Upper lobe of right lung (tissue), 1 donor: ENCODE measurements at regions not wholly inside any gene's neighbourhood (a gene's known extent, or its start where the extent isn't known, plus 50 kb on each side); places are given as distances from the start of the nearest gene placed in this dataset.

ENCODE experiments used
- ATAC-seq: fragments of 200-7000 bp; cut with Tn5 transposase; one replicate; pipeline ENCODE4 v1.9.1; 2020; ENCODE audit warnings: mild to moderate bottlenecking, moderate library complexity
- DNase-seq: peaks from one replicate; pipeline ENCODE4 v3.0.0-alpha.2; 2020
- H3K27ac ChIP-seq: fragments of 200-600 bp; one replicate; pipeline ENCODE4 v1.8.0; 2022
- H3K27me3 ChIP-seq: fragments of 200-600 bp; one replicate; pipeline ENCODE4 v1.8.0; 2022; ENCODE audit warnings: mild to moderate bottlenecking
- H3K36me3 ChIP-seq: fragments of 200-600 bp; one replicate; pipeline ENCODE4 v1.8.0; 2022
- H3K4me1 ChIP-seq: fragments of 200-600 bp; one replicate; pipeline ENCODE4 v1.8.0; 2022
- H3K4me3 ChIP-seq: fragments of 200-600 bp; one replicate; pipeline ENCODE4 v1.8.0; 2022; ENCODE audit warnings: mild to moderate bottlenecking
- H3K9me3 ChIP-seq: fragments of 200-600 bp; one replicate; pipeline ENCODE4 v1.8.0; 2022
- intact Hi-C: fragments of 100-400 bp; cut with DNase I; formaldehyde crosslinking; loops from one replicate; pipeline ENCODE4 v1.11.0; 2022
- TF ChIP-seq, protein P1 (sequence below): fragments of 200-600 bp; IDR thresholded peaks from one replicate; pipeline ENCODE4 v1.8.0; 2022; ENCODE audit warnings: antibody characterized with exemption
- donor health status: DM: no; HTN: yes; CAD: no; lungs with severe emphysema.

DNA sequence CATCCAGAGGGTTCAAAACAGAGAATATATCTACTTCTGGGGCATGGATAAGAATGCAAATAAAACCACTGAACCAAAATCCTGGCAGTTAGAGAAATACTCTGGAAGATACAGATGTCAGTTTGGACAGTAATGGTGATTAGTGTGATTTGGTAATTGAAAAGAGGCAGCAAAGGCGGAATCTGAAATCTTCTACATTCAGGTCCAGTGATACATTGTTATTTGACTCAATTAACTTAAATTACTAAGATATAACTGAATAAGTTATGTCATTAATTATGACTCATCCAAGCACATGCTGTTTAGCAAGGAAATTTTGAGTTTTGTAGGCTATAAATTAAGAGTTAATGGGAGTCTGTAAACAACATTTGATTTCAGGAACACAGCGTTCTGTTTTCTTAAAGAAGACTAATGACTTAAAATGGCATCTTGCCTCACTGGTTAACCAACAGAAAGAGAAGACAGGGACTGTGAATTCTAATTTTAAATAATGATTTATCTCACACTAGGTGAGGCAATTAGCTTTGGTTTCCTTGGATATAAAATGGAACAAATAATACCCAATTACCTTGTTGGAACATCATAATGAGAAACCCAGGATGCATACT is 937.1 kb downstream of the PDHA2 start:
- Histone ChIP-seq H3K27me3 (no peaks in the 10 kb centered on the region), H3K36me3 (no peaks in the 10 kb centered on the region), H3K27ac (no peak overlapping the region), H3K4me1 (no peaks in the 10 kb centered on the region), H3K4me3 (no peak overlapping the region), H3K9me3 (no peaks in the 10 kb centered on the region)
- ATAC-seq = no peak
- no peak for DNase-seq
- intact Hi-C loops = no loop called here
- TF ChIP-seq, protein P1, sequence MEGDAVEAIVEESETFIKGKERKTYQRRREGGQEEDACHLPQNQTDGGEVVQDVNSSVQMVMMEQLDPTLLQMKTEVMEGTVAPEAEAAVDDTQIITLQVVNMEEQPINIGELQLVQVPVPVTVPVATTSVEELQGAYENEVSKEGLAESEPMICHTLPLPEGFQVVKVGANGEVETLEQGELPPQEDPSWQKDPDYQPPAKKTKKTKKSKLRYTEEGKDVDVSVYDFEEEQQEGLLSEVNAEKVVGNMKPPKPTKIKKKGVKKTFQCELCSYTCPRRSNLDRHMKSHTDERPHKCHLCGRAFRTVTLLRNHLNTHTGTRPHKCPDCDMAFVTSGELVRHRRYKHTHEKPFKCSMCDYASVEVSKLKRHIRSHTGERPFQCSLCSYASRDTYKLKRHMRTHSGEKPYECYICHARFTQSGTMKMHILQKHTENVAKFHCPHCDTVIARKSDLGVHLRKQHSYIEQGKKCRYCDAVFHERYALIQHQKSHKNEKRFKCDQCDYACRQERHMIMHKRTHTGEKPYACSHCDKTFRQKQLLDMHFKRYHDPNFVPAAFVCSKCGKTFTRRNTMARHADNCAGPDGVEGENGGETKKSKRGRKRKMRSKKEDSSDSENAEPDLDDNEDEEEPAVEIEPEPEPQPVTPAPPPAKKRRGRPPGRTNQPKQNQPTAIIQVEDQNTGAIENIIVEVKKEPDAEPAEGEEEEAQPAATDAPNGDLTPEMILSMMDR = no peak

DNA sequence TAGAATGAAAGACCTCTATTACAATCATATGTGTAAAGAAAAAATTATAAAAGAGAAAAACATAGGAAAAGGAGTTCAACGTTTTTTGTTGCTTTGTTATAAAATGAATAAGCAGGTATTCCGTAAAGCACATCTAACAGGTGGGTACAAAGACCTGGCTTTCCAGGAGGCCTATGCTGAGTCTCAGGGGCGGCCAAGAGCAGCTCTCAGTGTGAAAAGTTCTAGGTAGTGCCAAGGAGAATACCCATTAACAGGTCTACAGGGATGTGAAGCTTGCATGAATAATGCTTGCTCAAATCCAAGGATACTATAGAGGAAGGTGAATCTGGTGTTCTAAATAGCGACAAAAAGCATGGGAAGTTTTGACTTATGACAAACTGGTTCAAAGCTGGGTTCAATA is 944.4 kb downstream of the PDHA2 start:
- intact Hi-C loops = no loop called here
- TF ChIP-seq, protein P1 = no peak
- H3K27ac ChIP-seq = no peak overlapping the region
- ATAC-seq (no peak), DNase-seq (no peak)
- H3K9me3 ChIP-seq = no peaks in the 10 kb centered on the region
- no peaks in the 10 kb centered on the region for H3K36me3 ChIP-seq
- no peaks in the 10 kb centered on the region for H3K4me1 ChIP-seq
- H3K4me3 ChIP-seq = no peak overlapping the region
- no peaks in the 10 kb centered on the region for H3K27me3 ChIP-seq

DNA sequence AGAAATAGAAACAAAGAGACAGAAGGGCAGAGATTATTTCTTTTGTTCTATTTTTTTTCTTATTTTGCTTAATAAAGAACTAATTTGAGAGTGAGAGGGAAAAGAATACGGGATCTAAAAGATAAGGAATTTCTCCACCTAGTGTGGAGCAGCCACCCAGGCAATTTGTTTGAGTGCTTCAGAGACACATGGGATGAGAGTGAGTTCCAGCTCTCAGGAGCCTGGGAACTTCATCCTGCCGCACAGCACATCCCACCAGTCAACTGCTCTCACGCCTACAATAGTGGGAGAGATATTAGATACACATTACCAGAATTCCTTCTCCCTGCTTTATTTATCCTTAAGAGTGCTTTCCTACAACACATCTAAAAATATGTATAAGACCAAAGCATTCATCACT is 946.4 kb downstream of the PDHA2 start:
- no peak for ATAC-seq
- Histone ChIP-seq H3K9me3 (no peaks in the 10 kb centered on the region), H3K36me3 (no peaks in the 10 kb centered on the region), H3K4me3 (no peak overlapping the region), H3K27ac (no peak overlapping the region), H3K4me1 (no peaks in the 10 kb centered on the region), H3K27me3 (no peaks in the 10 kb centered on the region)
- TF ChIP-seq, protein P1 = no peak
- intact Hi-C loops = no loop called here
- DNase-seq = no peak

DNA sequence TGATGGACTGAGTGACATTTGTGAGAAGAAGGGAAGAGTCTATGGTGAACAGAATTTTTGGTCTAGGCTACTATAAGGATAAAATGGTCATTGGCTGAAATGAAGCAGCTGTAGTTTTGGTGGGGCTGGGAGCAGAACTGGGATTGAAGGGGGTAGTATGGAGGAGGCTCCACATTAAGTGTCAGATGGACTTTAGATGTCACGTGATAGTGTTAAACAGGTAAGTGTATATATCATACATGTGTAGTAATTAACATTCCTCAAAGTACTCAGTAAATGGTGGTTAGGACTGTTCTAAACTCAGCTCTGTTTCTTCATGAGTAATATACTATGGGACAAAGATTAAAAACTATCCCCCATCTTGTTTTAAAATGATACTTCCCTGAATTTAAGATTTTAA is 947.9 kb downstream of the PDHA2 start:
- no peak overlapping the region for H3K4me3 ChIP-seq
- H3K36me3 ChIP-seq = no peaks in the 10 kb centered on the region
- no peaks in the 10 kb centered on the region for H3K27me3 ChIP-seq
- DNase-seq (no peak), ATAC-seq (no peak)
- H3K4me1 ChIP-seq = no peaks in the 10 kb centered on the region
- no peaks in the 10 kb centered on the region for H3K9me3 ChIP-seq
- intact Hi-C loops = no loop called here
- TF ChIP-seq, protein P1 = no peak
- H3K27ac ChIP-seq = no peak overlapping the region

DNA sequence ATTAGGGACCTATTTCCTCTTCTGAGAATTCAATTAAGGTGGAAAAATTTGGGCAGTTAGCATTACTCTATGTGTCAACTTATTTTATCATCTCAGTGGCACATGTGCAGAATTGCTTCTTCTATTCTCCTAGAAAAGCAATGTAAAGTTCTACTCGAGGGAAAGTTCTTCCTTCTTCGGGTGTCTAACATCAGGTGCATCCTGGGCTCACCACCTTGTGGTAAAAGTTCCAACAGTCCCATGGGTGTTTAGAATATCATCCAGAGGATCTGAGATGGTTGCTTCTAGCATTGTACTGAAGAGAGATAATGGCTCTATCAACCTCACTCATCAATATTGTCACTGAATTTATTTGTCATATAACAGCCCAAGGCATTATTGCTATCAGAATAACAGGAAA is 969.7 kb downstream of the PDHA2 start:
- TF ChIP-seq, protein P1 = no peak
- Histone ChIP-seq H3K36me3 (no peaks in the 10 kb centered on the region), H3K4me3 (no peak overlapping the region), H3K4me1 (no peaks in the 10 kb centered on the region), H3K27me3 (no peaks in the 10 kb centered on the region), H3K9me3 (no peaks in the 10 kb centered on the region), H3K27ac (no peak overlapping the region)
- intact Hi-C loops = no loop called here
- DNase-seq (no peak), ATAC-seq (no peak)

DNA sequence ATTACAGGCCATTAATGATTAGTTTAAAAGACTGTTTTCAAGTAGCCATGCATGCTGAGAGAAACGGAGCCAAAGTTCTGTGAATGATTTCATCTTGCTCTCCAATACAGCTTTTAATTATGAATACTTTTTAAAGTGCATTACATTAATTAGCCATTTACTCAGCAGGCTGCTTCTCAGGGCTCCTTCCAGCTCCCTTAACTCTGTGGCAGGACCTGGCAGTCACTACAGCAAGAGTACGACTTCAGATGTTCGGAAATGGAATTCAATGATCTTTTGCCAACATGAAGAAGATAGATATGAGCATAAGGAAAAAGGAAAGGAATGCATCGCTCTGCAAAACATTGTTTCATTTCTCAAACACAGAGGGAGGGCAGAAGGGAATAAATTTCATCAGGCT is 987.2 kb downstream of the PDHA2 start:
- DNase-seq (no peak), ATAC-seq (no peak)
- H3K4me1 ChIP-seq = no peaks in the 10 kb centered on the region
- no peaks in the 10 kb centered on the region for H3K9me3 ChIP-seq
- no peak overlapping the region for H3K27ac ChIP-seq
- intact Hi-C loops = no loop called here
- H3K36me3 ChIP-seq = no peaks in the 10 kb centered on the region
- TF ChIP-seq, protein P1 = no peak
- no peak overlapping the region for H3K4me3 ChIP-seq
- no peaks in the 10 kb centered on the region for H3K27me3 ChIP-seq
